ENCODE measurements at regions not wholly inside any gene's neighbourhood (a gene's known extent, or its start where the extent isn't known, plus 50 kb on each side); places are given as distances from the start of the nearest gene placed in this dataset.

DNA sequence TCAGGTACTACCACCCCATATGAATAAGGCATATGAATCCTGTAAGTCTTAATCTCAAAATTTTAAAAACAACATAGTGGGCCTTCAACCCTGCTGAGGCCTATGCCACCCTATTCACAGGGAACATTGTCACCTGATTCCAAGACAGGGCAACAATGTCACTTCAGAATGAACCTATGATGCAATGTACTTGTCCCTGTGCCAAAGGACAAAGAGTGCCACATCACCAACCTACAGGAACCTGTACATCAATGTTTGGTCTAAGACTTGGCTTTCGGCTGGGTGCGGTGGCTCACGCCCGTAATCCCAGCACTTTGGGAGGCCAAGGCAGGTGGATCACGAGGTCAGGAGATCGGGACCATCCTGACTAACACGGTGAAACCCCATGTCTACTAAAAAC lies 318.5 kb upstream of the JARID2 start:
- no peak for DNase-seq

DNA sequence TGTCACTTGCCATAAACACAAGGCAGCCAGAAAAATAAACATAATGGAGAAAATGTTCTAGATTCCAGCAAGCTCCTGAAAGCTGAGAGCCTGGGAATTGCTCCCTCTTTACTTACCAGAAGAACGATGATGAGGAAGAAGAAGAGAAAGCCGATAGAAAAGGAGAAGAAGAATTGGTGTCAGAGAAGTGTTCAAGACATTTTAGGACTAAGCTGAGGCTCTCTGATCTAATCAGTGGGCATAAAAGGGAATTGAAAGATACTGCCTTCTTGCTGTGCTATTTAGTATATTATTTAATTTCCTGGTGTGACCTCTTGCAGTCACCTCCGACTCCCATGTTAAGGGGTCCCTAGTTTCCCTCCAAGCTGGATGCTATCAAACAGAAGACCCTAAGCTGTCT lies 316.6 kb upstream of the JARID2 start:
- DNase-seq: no peak

DNA sequence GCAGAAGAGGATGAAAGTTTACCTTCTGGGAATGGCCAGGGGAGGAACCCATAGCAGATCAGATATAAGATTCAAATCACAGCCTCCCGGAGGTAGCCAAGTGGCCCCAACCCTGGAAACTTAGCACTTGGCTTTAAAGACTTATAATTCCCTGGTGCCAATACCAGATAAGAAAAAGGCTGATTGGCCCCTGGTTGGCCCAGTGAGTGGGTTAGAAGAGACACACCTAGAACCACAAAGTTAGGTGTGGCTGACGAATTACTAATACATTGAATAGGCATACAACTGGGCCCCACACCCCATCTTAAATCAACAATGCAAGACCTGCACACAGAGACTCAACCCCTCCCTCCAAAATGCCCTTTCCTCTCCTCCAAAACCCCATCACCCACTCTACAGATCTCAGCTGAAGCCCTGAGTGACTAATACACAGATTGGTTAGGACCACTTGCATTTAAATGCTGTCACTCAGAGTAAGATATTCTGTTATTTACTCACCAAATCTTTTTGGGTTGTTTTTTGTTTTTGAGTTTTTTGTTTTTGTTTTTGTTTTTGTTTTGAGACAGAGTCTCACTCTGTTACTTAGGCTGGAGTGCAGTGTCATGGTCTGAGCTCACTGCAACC lies 315.4 kb upstream of the JARID2 start:
- no peak for DNase-seq

DNA sequence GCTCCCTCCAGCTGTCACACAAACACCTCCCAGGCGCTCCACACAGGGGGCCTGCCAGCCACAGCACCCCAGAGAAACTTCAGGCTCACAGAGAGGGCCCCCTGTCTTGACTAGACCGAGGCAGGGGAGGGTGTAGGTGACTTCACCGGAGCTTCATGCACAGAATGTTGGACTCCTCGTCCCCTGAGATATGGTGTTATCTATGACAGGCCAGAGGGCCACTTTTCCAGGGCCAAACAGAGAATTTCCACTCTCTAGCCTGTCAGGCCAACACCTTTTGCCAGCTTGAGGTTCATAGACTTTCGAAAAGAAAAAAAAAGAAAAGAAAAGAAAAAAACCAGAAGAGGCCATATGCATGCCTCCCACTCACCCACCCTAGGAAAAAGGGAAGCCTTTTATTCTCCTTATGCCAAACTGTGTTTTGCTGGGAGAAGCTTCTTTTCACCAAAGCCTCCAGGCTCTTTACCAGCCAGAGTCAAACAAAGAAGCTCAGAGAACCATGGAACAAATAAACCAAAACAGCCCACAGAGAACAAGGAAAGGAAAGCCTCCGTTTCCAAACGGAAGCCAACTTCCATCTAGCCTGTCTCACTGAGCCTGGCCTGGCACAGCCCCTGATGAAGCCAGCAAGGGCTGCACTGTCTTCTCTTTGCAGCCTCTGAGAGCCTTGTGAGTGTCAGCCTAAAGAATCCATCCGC lies 313.2 kb upstream of the JARID2 start:
- no peak for DNase-seq

DNA sequence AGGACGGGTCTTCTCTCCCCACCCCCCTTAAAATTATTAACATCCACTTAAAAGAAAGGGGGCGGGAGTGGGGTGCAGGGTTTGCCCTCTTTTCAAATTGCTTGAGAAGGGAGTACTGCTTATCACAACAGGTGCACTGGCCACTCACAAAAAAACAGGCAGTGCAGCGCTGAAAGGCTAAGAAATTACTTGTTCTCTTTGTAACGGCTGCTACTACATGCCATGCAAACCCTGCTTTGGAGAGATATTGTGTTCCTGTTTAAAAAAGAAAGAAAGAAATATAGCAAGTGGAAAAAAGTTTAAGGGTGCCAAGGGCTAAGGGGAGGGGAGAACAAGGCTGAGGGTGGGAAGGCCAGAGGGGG lies 312.7 kb upstream of the JARID2 start:
- no peak for DNase-seq

DNA sequence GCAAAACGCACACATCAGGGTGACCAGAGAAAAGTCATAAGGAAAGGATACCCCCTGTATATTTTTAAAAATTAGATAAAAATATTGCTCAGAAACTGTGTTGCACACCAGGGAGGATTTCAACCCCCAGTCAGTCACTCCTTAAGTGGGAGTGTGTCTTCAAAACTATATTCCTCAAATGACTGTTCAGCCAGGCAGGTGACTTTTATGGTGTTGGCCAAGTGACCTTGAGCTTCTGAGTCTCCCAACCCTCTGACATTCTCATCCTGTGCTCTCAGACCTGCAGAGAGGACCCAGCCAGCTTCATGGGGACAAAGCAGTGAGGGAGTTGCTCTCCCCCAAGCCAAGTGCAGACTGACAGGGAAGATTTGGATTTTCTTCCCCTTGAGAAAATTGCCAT lies 311.9 kb upstream of the JARID2 start:
- DNase-seq: no peak

DNA sequence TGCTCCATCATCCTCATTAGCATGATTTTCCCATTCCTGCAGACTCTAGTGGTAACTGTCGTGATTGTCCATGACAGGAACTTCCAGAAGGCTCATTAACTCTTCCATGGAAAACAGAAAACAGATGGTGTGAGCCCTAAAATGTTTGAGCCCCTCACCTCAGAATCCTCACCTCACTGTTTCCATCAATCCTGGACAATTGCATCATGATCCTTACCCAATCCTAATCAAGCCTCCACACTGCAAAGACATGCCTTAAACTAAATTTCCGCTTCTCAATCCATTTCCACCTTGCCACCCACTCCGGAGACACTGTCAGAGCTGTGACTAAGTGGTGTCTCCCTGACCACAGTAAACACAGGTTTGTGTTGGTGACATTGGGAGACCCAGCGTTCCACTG lies 311.0 kb upstream of the JARID2 start:
- no peak for DNase-seq

DNA sequence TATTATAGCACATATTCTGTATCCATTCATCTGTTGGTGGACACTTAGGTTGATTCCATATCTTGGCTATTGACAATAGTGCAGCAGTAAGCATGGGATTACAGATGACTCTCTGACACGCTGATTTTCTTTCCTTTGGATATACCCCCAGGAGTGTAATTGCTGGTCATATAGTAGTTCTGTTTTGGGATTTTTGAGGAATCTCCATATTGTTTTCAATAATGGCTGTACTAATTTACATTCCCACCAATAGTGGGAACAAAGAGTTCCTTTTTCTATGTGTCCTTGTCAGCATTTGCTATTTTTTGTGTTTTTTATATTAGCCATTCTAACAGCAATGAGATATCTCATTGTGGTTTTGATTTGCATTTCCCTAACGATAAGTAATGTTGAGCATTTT lies 309.0 kb upstream of the JARID2 start:
- DNase-seq: no peak

DNA sequence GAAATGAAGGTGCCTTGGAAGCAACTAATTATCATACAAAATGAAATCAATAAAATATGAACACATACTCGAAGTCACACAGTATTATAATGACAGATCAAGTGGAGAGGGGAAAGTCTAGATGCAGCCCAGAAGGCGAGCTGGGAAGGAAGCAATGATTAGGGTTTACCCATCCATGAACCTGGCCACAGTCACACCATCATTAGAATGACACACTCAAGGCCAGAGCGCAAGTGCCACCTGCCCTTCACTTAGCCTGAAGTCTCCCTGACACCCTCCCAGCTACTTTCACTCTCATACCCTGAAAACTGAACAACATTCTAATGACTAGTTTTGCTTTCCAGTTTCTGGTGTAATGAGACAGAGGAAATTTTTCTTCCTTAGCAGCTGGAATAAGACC lies 302.8 kb upstream of the JARID2 start:
- no peak for DNase-seq

DNA sequence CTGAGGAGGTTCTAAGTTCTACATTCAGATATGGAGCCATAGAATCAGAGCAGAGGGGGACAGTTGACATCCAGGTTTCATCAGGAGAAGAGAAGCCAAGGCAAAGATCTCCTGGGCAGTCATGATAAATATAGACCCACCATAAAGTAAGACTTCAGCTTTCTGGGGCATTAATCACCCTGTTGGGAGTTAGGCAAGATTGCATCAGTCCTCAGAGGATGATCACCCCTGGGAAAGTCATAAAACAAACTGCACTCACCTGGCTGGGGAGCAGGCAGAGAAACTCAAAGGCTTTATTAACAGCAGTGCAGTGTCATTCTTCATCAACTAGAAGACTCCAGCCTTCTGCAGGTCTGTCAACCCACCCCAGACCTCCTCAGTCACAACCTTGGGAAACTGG lies 301.3 kb upstream of the JARID2 start:
- DNase-seq: no peak

DNA sequence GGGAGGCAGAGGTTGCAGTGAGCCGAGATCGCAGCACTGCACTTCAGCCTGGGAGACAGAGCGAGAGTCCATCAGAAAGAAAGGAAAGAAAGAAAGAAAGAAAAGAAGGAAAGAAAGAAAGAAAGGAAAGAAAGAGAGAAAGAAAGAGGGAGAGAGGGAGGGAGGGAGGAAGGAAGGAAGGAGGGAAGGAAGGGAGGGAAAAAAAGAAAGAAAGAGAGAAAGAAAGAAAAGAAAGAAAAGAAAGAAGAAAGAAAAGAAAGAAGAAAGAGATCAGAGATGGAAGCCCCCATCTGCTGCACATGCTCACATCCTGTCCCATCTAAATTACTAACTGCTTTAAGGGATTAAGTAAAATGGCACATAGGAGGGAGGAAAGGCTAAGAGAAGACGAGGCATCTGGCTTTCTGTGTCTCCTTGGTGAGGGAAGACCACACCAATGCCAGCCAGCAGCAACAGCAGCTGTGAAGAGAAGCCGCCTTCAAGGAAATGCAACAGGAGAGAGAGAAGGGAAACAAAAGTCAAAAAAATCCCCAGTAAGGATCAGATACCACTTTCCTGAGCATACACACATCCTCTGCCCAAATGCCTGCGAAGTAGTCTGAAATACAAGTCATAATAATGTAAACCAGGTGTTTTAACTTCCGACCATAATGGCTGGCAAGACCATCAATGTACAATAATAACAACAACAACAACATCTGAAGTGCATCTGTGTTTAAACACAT lies 300.2 kb upstream of the JARID2 start:
- no peak for DNase-seq

DNA sequence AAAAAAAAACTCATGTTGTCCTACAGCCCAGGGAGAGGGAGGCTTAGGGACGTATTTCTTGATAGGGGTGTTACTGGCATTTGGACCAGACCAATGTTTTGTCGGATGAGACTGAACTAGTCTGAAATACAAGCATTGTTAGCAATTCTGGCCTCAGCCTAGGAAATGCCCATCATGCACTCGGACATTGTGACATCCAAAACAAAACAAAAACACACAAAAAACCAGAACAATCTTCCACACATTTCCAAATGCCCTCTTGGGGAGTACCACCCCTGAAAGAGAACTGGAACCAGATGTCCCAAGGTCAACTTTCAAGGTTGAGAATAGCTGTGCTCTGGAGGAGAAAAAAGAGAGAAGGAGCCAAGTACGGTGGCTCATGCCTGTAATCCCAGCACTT lies 299.1 kb upstream of the JARID2 start:
- DNase-seq: no peak

DNA sequence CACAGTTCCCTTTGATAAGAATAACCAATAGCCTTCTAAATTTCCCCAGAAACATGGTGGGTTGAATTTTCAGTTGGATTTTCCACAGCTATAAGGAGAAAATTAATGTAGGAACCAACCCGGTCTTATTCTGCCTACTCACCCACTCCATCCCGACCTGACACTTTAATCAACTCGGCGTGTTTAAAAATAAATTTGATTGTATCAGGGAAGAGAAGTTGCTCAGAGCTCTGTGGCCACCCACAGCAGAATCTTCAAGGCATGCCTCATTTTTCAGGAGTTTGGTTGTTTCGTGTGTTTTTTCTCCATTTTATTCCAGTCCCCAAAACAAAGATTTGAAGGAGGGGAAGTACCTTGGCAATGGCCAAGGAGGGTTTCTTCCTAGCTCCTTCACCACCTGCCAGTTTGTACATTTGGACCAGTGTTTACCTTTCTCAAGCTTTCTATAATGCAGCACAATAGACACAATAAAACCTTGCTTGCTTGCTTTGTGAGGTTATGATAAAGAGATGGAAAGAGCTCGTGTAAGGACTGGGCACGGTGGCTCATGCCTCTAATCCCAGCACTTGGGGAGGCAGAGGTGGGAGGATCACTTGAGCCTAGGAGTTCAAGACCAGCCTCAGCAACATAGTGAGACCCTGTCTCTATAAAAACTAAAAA lies 297.2 kb upstream of the JARID2 start:
- DNase-seq: no peak

DNA sequence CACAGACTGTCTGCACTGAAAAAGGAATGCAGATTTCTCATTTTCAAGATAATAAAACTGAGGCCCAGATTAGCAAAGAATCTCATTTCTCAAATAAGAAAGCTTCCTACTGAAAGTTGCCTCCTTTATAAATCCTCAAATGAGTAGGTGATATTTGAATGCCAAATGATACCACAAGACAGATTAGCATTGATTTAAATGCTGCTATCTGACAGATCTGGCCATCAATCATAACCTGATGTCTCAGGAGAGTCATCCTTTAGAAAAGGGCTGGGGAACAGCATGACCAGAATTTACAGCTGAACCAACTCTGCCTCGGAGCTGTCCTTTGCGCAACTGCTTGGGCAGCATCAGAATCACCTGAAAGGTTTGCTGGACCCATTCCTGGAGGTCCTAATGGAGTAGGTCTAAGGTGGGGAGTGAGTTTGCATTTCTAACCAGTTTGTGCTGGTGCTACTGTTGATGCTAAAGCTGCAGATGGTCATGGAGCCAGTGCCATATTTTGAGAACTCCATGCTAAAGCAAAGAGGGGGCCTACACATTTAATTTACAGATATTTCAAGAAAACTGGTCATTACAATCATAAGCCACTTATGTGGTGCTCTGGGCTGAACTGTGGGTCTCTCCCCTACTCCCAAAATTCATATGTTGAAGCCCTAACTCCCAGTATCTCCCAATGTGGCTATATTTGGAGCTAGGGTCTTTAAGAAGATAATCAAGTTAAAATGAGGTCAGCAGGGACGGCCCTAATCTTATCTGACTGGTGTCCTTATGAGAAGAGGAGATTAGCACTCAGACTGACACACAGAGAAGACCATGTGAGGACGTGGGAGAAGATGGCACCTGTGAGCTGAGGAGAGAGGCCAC lies 295.5 kb upstream of the JARID2 start:
- DNase-seq: no peak

DNA sequence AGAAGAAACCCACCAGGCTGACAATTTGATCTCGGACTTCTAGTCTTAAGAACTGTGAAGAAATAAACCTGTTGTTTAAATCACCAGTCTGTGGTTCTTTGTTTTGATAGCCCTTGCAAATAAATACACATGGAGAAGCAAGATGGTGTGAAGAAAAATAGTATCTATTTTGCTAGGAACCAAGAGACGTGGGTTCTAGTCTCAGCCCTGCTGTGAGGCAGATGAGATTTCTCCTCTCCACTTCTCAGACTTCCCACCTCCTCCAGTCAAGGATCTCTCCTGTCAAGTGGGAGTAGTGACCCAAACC lies 294.9 kb upstream of the JARID2 start:
- no peak for DNase-seq

DNA sequence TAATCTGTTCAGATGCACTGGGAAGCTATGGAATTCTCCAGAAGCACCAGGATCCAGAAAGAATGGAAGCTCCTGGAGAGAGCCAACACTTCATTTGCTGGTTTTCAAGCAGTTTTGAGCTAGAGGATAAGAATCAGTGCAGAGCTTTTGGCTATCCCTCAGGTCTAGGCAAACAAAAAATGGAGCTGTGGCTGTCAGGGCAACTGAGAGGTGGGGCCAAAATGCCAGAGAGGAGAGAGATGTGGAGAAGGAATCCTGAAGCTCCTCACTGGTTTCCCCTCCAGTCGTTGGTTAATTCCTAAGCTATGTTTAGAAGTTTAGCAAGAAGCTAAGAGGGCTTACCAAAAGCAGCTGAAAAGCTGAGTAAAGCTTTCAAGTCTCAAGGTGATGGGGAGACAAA lies 294.2 kb upstream of the JARID2 start:
- no peak for DNase-seq

DNA sequence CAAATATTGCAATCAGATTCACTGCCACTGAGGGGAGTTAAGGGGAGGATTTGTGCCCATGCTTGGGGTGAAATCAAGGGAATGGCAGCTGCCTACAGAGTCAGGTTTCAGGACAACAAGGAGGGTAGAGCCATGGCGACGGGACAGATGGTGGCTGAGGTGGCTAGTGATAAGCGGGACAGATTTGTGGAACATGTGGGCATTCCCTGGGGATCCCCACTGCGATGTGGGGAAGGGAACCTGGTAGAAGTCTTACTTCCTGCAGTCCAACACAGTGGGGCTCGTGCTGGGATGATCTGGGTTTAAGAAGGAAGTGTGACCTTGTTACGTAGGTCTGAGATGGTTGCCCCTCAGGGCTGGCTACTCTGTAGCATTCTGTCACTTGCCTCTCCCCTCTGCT lies 292.0 kb upstream of the JARID2 start:
- DNase-seq: no peak

DNA sequence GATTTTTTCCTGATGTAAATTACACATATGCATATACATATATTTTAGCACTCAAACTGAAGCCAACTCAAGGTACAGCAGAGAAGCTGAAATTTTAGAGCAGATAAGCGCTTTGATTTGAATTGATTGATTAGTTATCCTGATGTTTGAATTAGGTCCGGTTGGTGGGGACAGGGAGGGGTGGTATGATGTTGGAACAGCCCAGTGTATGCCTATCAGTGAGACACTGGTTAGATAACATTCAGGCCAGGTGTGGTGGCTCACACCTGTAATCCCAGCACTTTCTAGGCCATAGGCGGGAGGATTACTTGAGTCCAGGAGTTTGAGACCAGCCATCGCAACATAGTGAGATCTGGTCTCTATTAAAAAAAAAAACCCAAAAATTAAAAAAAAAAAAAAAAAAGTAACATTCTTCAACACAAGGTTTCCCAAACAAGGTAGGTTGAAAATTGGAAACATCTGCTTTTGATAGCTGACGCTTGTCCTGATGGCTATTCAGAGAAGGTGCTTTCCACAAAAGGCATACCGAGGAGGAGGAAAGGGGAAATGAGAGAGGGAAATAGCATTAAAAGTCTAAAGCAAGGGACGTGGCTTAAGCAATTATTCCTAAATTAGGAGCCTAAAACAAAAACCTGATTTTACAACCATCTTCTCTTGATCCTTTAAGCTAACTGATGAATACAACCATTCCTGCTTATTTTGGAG lies 288.4 kb upstream of the JARID2 start:
- no peak for DNase-seq

DNA sequence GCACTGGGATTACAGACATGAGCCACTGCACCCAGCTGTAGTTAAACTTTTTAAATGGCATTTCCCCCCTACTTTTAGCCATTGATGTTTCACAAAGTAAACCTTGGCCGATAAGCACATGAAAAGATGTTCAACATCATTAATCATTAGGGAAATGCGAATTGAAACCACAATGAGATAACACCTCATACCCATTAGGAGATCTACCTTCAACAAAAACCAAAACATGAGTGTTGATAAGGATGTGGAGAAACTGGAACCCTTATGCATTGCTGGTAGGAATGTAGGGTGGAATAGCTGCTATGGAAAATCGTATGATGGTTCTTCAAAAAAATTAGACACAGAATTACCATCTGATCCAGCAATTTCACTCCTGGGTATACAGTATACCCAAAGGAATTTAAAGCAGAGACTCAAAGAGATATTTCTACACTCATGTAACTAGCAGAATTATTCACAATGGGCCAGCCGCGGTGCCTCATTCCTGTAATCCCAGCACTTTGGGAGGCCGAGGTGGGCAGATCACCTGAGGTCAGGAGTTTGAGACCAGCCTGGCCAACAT lies 286.5 kb upstream of the JARID2 start:
- no peak for DNase-seq

DNA sequence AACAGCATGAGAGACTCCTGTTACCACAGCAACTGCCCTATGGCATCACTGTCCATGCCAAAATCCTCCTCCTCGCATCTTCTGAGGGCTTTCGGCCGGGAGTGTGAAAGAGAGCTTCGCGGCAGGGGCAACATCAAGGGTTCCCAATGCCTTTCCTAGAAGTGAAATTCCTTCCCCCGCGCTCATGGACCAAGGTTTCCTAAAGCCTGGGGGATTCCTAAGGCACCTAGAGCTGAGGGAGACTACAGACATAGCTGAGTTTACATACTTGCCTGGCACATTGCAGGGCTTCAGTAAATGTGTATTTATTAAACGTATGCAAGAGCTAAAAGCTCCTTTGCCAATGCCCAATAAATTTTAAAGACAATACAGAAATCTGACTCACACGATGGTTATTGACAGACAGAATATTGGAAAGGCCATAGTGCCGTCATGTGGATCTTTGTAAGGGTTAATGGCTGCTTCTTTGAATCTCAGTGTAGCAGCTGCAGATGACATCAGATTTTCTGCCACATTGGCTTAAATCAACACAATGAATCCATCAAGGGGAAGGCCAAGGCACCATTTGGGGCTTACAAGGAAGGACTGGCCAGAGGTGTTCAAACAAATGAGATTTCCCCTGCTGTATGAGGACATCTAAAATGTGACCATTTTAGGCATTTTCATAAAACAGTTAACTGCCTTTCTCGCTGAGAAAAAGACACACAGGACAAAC lies 281.2 kb upstream of the JARID2 start:
- no peak for DNase-seq

DNA sequence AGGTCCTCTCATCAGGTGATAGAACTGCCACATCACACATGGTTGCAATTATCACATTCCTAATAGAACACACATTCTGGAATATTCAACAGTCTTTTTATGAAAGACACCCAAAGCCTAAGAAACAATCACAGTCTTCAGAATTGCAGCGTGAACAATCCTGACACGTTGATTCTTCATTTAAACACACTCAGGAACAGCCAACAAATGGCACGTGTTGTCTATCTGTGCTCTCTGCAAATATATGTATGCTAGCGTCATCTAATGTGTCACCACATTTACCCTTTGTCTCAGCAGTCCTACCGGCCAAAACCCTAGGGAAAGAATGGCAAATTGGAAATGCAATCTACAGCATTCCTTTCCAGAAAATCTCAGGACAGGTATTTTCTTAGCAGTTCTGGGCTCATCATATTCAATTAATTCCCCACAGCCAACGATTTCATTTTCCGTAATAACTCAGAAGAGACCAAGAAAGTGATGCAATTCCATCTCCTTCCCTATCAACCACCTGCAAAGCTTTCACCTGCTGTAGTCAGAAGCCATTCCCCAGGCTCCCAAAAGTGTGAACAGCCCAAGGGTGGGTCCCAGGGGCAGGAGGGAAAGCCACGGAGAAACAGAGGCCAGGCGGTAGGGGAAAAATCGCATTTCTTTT lies 280.3 kb upstream of the JARID2 start:
- no peak for DNase-seq
